OCI-LY7 (cell line): ENCODE measurements at regions not wholly inside any gene's neighbourhood (a gene's known extent, or its start where the extent isn't known, plus 50 kb on each side); places are given as distances from the start of the nearest gene placed in this dataset.

Experiments used
- BruUV-seq: library from RNA; stranded (reverse); fragments of 400-500 nt; replicated peaks from 2 replicates; lab custom pipeline; 2021; lab: Mats Ljungman, UMichigan
- CTCF ChIA-PET: fragments of 300-600 bp; sonication (Branson Sonifier 250); formaldehyde crosslinking; loops from one replicate; lab custom pipeline; 2022; ENCODE audit warnings: antibody characterized with exemption; ENCODE audit not compliant: unreplicated experiment; lab: Charles Lee
- POLR2A ChIA-PET: fragments of 300-600 bp; sonication (Branson Sonifier 250); formaldehyde crosslinking; loops from one replicate; lab custom pipeline; 2022; ENCODE audit warnings: antibody characterized with exemption; lab: Charles Lee
- DNase-seq: peaks from one replicate; pipeline ENCODE4 v3.0.0-alpha.2; 2015; ENCODE audit warnings: low spot score
- H2AFZ ChIP-seq: fragments of 200-600 bp; sonication (generic), shearing (Covaris generic); 2 replicates; pipeline ENCODE4 v1.6.1; 2014; ENCODE audit warnings: mild to moderate bottlenecking, antibody characterized with exemption, low read length, moderate library complexity
- H3K27ac ChIP-seq: fragments of 200-600 bp; sonication (generic); 2 replicates; pipeline ENCODE4 v1.5.1; 2014; ENCODE audit warnings: mixed run types, low read depth, mild to moderate bottlenecking, moderate library complexity, low read length, inconsistent platforms; ENCODE audit not compliant: poor library complexity, severe bottlenecking
- H3K36me3 ChIP-seq: fragments of 200-600 bp; sonication (generic); 2 replicates; pipeline ENCODE4 v1.6.1; 2014; ENCODE audit warnings: mild to moderate bottlenecking, antibody characterized with exemption, low read length, moderate library complexity, mixed read lengths; ENCODE audit not compliant: insufficient read depth
- H3K4me1 ChIP-seq: fragments of 200-600 bp; sonication (generic); 2 replicates; pipeline ENCODE4 v1.5.1; 2014; ENCODE audit warnings: mild to moderate bottlenecking, low read length; ENCODE audit not compliant: insufficient read depth, poor library complexity, severe bottlenecking
- H3K4me2 ChIP-seq: fragments of 200-600 bp; sonication (generic); 2 replicates; pipeline ENCODE4 v1.6.1; 2014; ENCODE audit warnings: mild to moderate bottlenecking, low read length
- H3K4me3 ChIP-seq: fragments of 200-600 bp; sonication (generic); 2 replicates; pipeline ENCODE4 v1.5.1; 2014; ENCODE audit warnings: mild to moderate bottlenecking, low read depth, low read length; ENCODE audit not compliant: poor library complexity, severe bottlenecking
- H3K79me2 ChIP-seq: fragments of 200-600 bp; sonication (generic); 2 replicates; pipeline ENCODE4 v1.6.1; 2016; ENCODE audit warnings: low read depth, mild to moderate bottlenecking, low read length, moderate library complexity, mixed read lengths; ENCODE audit not compliant: insufficient read depth
- H3K9me2 ChIP-seq: fragments of 200-600 bp; sonication (generic); 2 replicates; pipeline ENCODE4 v1.6.1; 2016; ENCODE audit warnings: mild to moderate bottlenecking, low read length, mixed read lengths; ENCODE audit not compliant: insufficient read depth
- H3K9me3 ChIP-seq: fragments of 200-600 bp; sonication (generic); 2 replicates; pipeline ENCODE4 v1.6.1; 2014; ENCODE audit warnings: mild to moderate bottlenecking, mixed run types, low read length, mixed read lengths
- H4K20me1 ChIP-seq: fragments of 200-600 bp; sonication (generic); 2 replicates; pipeline ENCODE4 v1.6.1; 2014; ENCODE audit warnings: mild to moderate bottlenecking, antibody characterized with exemption, low read length, moderate library complexity, mixed read lengths; ENCODE audit not compliant: insufficient read depth
- EZH2phosphoT487 ChIP-seq: fragments of 200-600 bp; sonication (generic); IDR thresholded peaks from 2 replicates; pipeline ENCODE4 v1.6.1; 2018; ENCODE audit warnings: low read depth, borderline replicate concordance, mild to moderate bottlenecking, mixed run types, antibody characterized with exemption, low read length, moderate library complexity, mixed read lengths
- intact Hi-C: fragments of 100-400 bp; cut with micrococcal nuclease; formaldehyde crosslinking; loops from one replicate; pipeline ENCODE4 v1.10.0; 2022; ENCODE audit not compliant: unreplicated experiment
- TF ChIP-seq, protein P1 (sequence below): fragments of 200-600 bp; sonication (generic); conservative IDR thresholded peaks from 2 replicates; pipeline ENCODE4 v1.5.1; 2014; ENCODE audit warnings: mild to moderate bottlenecking, antibody characterized with exemption, low read length, moderate library complexity, mixed read lengths

DNA sequence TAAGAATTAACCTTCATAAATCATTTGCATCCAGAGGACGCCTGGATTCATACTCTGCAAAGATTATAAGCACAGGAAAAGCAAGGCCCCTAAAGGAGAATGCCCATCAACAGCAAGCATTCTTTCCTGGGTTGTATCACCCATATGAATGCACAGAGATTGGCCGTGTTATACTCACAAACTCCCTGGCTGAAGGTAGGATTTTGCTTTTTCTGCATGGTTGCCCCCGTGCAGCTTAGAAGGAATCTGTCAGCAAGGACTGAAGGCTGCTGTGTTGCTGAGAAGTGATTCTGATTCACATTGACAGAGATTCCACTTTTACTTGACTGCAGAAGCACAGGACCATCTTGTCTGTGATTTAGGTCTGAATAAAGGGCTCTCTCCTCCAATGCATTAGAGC lies 283.0 kb downstream of the LRRIQ3 start:
- TF ChIP-seq, protein P1, sequence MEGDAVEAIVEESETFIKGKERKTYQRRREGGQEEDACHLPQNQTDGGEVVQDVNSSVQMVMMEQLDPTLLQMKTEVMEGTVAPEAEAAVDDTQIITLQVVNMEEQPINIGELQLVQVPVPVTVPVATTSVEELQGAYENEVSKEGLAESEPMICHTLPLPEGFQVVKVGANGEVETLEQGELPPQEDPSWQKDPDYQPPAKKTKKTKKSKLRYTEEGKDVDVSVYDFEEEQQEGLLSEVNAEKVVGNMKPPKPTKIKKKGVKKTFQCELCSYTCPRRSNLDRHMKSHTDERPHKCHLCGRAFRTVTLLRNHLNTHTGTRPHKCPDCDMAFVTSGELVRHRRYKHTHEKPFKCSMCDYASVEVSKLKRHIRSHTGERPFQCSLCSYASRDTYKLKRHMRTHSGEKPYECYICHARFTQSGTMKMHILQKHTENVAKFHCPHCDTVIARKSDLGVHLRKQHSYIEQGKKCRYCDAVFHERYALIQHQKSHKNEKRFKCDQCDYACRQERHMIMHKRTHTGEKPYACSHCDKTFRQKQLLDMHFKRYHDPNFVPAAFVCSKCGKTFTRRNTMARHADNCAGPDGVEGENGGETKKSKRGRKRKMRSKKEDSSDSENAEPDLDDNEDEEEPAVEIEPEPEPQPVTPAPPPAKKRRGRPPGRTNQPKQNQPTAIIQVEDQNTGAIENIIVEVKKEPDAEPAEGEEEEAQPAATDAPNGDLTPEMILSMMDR = no peak
- TF ChIP-seq EZH2phosphoT487 = no peak
- no peaks in the 10 kb centered on the region for H3K79me2 ChIP-seq
- no peaks in the 10 kb centered on the region; the same call in 1 of the 2 replicates for H4K20me1 ChIP-seq
- no peak overlapping the region for H3K4me3 ChIP-seq
- DNase-seq = no peak
- intact Hi-C loops = no loop called here
- BruUV-seq = no TSS peak
- ChIA-PET POLR2A (no interaction called here), CTCF (no interaction called here)
- H2AFZ ChIP-seq = no peak overlapping the region
- no peak overlapping the region for H3K27ac ChIP-seq
- no peaks in the 10 kb centered on the region for H3K4me1 ChIP-seq
- H3K9me3 ChIP-seq = no peaks in the 10 kb centered on the region
- H3K36me3 ChIP-seq = no peaks in the 10 kb centered on the region
- no peak overlapping the region for H3K4me2 ChIP-seq
- no peaks in the 10 kb centered on the region for H3K9me2 ChIP-seq

DNA sequence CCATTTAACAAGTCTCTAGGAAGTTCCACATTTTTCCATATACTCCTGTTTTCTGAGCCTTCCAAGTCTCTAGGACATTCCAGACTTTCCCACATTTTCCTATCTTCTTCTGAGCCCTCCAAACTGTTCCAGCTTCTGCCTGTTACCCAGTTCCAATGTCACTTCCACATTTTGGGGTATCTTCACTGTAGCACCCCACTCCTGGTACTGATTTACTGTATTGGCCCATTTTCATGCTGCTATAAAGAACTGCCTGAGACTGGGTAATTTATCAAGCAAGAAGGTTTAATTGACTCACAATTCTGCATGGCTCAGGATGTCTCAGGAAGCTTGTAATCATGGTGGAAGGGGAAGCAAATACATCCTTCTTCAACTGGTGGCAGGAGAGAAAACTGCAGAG lies 285.0 kb downstream of the LRRIQ3 start:
- ChIA-PET CTCF (no interaction called here), POLR2A (no interaction called here)
- Histone ChIP-seq H2AFZ (no peak overlapping the region), H4K20me1 (no peaks in the 10 kb centered on the region; the same call in 1 of the 2 replicates), H3K36me3 (no peaks in the 10 kb centered on the region), H3K9me3 (no peaks in the 10 kb centered on the region), H3K4me3 (no peak overlapping the region), H3K27ac (no peak overlapping the region), H3K79me2 (no peaks in the 10 kb centered on the region), H3K9me2 (no peaks in the 10 kb centered on the region), H3K4me2 (no peak overlapping the region), H3K4me1 (no peaks in the 10 kb centered on the region)
- TF ChIP-seq, protein P1 = no peak
- no peak for TF ChIP-seq EZH2phosphoT487
- no TSS peak for BruUV-seq
- no peak for DNase-seq
- intact Hi-C loops = no loop called here

DNA sequence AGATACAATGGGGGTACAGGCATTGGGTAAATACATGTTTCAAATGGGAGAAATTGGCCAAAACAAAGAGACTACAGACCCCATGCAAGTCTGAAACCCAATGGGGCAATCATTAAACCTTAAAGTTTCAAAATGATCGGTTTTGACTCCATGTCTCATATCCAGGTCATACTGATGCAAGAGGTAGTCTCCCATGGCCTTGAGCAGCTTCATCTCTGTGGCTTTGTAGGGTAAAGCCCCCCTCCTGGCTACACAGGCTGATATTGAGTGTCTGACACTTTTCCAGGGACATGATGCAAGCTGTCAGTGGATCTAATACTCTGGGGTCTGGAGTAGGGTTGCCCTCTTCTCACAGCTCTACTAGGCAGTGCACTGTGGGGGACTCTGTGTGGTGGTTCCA lies 286.1 kb downstream of the LRRIQ3 start:
- Histone ChIP-seq H3K4me1 (no peaks in the 10 kb centered on the region), H3K36me3 (no peaks in the 10 kb centered on the region), H3K9me3 (no peaks in the 10 kb centered on the region), H3K79me2 (no peaks in the 10 kb centered on the region), H3K4me2 (no peak overlapping the region), H4K20me1 (no peaks in the 10 kb centered on the region; the same call in 1 of the 2 replicates), H3K9me2 (no peaks in the 10 kb centered on the region), H3K27ac (no peak overlapping the region), H2AFZ (no peak overlapping the region), H3K4me3 (no peak overlapping the region)
- ChIA-PET CTCF (no interaction called here), POLR2A (no interaction called here)
- no peak for DNase-seq
- TF ChIP-seq, protein P1 = no peak
- no peak for TF ChIP-seq EZH2phosphoT487
- intact Hi-C loops = no loop called here
- BruUV-seq = no TSS peak
